ENCODE measurements at regions not wholly inside any gene's neighbourhood (a gene's known extent, or its start where the extent isn't known, plus 50 kb on each side); places are given as distances from the start of the nearest gene placed in this dataset.

DNA sequence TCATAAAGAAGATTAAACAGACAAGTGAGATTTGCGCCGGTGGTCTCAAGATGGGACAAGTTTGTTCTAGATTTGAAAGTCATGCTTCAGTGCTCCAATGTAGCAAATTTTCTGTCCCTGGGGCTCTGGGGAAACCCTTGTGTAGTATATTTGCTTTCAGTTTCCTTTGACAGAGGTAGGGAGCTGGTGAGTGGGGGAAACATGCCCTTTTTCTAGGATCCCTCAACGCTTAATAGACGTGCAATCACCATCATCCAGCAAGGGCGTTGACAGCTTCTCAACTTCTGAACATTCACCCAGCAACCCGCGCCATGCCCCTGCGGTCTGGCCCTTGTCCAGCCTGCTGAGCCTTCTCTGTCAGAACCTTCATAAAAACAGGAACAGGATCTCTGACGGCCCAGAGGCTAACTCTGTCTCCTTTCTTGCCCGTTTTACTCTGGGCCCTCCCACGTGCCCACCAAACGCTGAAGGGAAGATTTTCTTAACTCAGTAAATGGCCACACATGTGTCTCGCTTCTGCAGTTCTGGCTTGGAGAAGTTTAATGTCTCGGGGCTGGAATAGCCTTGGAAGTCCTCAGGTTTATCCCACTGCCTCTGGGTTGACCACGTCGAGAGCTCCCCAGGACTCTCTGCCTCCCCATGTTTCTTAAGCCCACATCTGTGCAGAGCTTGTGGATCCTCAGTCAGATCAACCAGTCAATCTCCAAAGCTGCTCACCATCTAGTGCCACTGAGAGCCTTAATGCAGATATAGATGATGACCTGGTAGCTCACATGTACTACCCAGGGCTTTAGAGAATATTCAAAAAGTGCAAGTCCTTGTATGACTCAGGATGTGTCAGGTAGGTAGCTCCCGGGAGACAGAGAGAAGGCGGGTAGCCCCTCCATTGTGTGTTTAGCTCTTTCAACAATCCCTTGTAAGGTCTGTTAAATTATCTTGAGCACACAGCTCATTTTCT, 58.1 kb upstream of the CCND2 start:
- Mint-ChIP-seq H3K27me3 (ENCODE audit: unreplicated experiment) (no peaks in the 10 kb centered on the region), H3K27ac (ENCODE audit: unreplicated experiment) (no peak overlapping the region), H3K4me3 (ENCODE audit: unreplicated experiment) (no peak overlapping the region), H3K9me3 (ENCODE audit: unreplicated experiment) (no peaks in the 10 kb centered on the region), H3K4me1 (ENCODE audit: low read depth, unreplicated experiment) (no peaks in the 10 kb centered on the region), H3K36me3 (ENCODE audit: unreplicated experiment) (peaks cover 5% of the 10 kb centered on the region)
- no peak for DNase-seq
- TF ChIP-seq, protein P1, sequence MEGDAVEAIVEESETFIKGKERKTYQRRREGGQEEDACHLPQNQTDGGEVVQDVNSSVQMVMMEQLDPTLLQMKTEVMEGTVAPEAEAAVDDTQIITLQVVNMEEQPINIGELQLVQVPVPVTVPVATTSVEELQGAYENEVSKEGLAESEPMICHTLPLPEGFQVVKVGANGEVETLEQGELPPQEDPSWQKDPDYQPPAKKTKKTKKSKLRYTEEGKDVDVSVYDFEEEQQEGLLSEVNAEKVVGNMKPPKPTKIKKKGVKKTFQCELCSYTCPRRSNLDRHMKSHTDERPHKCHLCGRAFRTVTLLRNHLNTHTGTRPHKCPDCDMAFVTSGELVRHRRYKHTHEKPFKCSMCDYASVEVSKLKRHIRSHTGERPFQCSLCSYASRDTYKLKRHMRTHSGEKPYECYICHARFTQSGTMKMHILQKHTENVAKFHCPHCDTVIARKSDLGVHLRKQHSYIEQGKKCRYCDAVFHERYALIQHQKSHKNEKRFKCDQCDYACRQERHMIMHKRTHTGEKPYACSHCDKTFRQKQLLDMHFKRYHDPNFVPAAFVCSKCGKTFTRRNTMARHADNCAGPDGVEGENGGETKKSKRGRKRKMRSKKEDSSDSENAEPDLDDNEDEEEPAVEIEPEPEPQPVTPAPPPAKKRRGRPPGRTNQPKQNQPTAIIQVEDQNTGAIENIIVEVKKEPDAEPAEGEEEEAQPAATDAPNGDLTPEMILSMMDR (IDR thresholded peaks at IDR 0.05; ENCODE audit: partially characterized antibody, unreplicated experiment): no peak

DNA sequence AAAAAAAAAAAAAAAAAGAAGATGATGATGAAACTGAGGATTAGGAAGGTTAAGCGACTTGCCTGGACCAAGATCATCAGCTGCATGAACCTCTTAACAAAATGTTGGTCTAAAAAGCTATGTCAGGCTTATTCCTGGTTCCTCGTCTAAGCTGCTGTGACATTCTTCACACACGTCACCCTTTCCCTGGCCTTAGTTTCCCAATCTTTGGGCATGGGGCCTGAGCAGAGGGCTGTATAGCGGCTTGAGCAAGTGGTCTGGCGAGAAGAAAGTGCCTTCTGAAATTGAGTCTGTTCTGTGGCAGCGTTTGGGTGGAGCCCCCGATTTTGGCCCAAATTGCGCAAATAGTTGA, 58.7 kb upstream of the CCND2 start:
- no peaks in the 10 kb centered on the region for H3K27me3 Mint-ChIP-seq (ENCODE audit: unreplicated experiment)
- H3K4me1 Mint-ChIP-seq (ENCODE audit: low read depth, unreplicated experiment): no peaks in the 10 kb centered on the region
- H3K9me3 Mint-ChIP-seq (ENCODE audit: unreplicated experiment): no peaks in the 10 kb centered on the region
- H3K27ac Mint-ChIP-seq (ENCODE audit: unreplicated experiment): no peak overlapping the region
- H3K4me3 Mint-ChIP-seq (ENCODE audit: unreplicated experiment): no peak overlapping the region
- peaks cover 5% of the 10 kb centered on the region for H3K36me3 Mint-ChIP-seq (ENCODE audit: unreplicated experiment)
- TF ChIP-seq, protein P1 (IDR thresholded peaks at IDR 0.05; ENCODE audit: partially characterized antibody, unreplicated experiment): no peak
- DNase-seq: no peak

DNA sequence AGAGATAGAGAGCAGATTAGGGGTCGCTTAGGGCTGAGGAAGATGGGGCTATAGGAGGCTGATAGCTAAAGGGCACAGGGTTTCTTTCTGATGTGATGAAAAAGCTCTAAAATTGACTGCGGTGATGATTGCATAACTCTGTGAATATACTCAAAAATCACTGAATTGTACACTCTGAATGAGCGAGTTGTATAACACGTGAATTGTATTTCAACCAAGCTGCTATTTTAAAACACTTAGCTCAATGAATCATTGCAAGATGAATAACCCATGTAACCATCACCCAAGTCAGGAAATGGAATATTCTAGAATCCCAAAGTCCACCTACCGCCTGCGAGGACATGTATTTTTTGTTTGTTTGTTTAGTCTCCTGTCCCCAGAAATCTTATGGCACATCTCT, 60.1 kb upstream of the CCND2 start:
- Mint-ChIP-seq H3K36me3 (ENCODE audit: unreplicated experiment) (no peaks in the 10 kb centered on the region), H3K4me3 (ENCODE audit: unreplicated experiment) (no peak overlapping the region), H3K9me3 (ENCODE audit: unreplicated experiment) (no peaks in the 10 kb centered on the region), H3K27me3 (ENCODE audit: unreplicated experiment) (no peaks in the 10 kb centered on the region), H3K4me1 (ENCODE audit: low read depth, unreplicated experiment) (no peaks in the 10 kb centered on the region), H3K27ac (ENCODE audit: unreplicated experiment) (no peak overlapping the region)
- TF ChIP-seq, protein P1 (IDR thresholded peaks at IDR 0.05; ENCODE audit: partially characterized antibody, unreplicated experiment): no peak
- DNase-seq: no peak

DNA sequence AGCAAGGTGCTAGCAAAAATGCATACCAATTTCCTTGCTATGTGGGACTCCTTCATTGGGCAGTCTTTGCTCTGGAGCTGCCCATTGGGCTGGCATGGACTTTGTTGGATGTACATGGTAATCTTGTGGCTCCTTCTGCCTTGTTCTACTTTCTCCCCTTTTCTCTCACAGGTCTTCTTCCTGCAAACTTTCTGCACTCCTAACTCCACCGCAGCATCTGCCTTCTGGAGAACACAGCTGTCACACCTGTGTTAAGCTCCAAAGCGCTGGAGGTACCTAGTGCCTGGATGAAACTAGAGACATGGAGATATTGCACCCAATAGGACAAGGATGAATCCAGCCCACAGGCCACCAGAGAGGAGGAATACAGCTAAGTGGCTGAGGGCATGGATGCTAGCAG, 60.7 kb upstream of the CCND2 start:
- TF ChIP-seq, protein P1 (IDR thresholded peaks at IDR 0.05; ENCODE audit: partially characterized antibody, unreplicated experiment): no peak
- no peaks in the 10 kb centered on the region for H3K36me3 Mint-ChIP-seq (ENCODE audit: unreplicated experiment)
- H3K27ac Mint-ChIP-seq (ENCODE audit: unreplicated experiment): no peak overlapping the region
- no peaks in the 10 kb centered on the region for H3K9me3 Mint-ChIP-seq (ENCODE audit: unreplicated experiment)
- H3K4me3 Mint-ChIP-seq (ENCODE audit: unreplicated experiment): no peak overlapping the region
- H3K27me3 Mint-ChIP-seq (ENCODE audit: unreplicated experiment): no peaks in the 10 kb centered on the region
- DNase-seq: no peak
- no peaks in the 10 kb centered on the region for H3K4me1 Mint-ChIP-seq (ENCODE audit: low read depth, unreplicated experiment)

DNA sequence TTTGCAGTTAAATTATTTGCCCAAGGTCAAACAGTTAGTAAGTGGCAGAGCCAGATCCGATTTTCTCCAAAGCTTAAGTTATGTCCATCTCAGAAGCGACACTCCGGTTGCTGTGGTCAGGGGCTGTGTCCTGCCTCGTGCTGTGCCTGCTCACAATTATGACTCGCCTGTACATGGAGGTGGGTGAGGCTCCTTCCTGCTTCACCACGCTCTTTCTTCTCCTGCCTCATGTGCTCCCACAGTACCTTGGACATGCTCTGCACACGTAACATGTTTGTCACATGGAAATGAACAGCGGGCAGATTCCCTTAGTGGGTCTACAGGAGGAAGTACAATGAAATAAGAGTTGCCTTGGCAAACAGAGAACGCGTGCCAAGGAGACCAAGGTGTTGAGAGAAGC, 62.2 kb upstream of the CCND2 start:
- H3K27me3 Mint-ChIP-seq (ENCODE audit: unreplicated experiment): no peaks in the 10 kb centered on the region
- no peak for DNase-seq
- no peaks in the 10 kb centered on the region for H3K4me1 Mint-ChIP-seq (ENCODE audit: low read depth, unreplicated experiment)
- no peak overlapping the region for H3K27ac Mint-ChIP-seq (ENCODE audit: unreplicated experiment)
- H3K4me3 Mint-ChIP-seq (ENCODE audit: unreplicated experiment): no peak overlapping the region
- TF ChIP-seq, protein P1 (IDR thresholded peaks at IDR 0.05; ENCODE audit: partially characterized antibody, unreplicated experiment): no peak
- H3K36me3 Mint-ChIP-seq (ENCODE audit: unreplicated experiment): no peaks in the 10 kb centered on the region
- H3K9me3 Mint-ChIP-seq (ENCODE audit: unreplicated experiment): no peaks in the 10 kb centered on the region
